Stimulated activated CD4-positive, alpha-beta T cell treated with anti-CD3 and anti-CD28 coated beads, Interleukin-1b, Interleukin-23, amount 100 ng/mL, for 4 hours (primary cell): ENCODE measurements at regions not wholly inside any gene's neighbourhood (a gene's known extent, or its start where the extent isn't known, plus 50 kb on each side); places are given as distances from the start of the nearest gene placed in this dataset.

Experiments used
- DNase-seq, 2 donors: peaks; one replicate each; pipeline ENCODE4 v3.0.0-alpha.2; 2020; ENCODE audit warnings: low read depth in 2 of 2

- no peak for DNase-seq
These were observed 177.5 kb downstream of the ANAPC1 start for GRCh38 chr2:111706481-111707001.

GRCh38 chr2:111707700-111708099, 176.3 kb downstream of the ANAPC1 start:
- no peak for DNase-seq

GRCh38 chr2:111708476-111709180, 175.4 kb downstream of the ANAPC1 start:
- DNase-seq = no peak

- no peak for DNase-seq
These were observed 174.7 kb downstream of the ANAPC1 start for GRCh38 chr2:111709321-111709720.

- no peak for DNase-seq
These were observed 173.9 kb downstream of the ANAPC1 start for GRCh38 chr2:111710085-111710484.

DNA sequence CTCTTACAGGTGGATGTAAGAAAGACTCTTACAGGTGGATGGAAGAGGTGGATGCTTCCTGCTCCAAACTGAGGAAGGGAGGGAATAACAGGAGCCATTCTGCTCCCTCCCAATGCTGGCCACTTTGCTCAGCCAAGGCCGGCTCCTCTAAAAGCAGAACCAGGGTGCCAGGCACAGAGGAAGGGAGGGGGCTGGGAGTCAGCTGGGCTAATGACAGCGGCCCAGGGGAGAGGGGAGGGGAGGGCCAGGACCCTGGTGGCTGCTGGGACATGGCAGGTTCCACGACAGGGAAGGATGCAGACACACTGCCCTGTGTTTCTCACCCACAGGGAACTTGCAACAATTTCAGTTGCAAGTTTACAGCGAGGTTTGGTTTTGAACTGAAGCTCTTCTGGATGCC, 173.4 kb downstream of the ANAPC1 start:
- DNase-seq = no peak

DNA sequence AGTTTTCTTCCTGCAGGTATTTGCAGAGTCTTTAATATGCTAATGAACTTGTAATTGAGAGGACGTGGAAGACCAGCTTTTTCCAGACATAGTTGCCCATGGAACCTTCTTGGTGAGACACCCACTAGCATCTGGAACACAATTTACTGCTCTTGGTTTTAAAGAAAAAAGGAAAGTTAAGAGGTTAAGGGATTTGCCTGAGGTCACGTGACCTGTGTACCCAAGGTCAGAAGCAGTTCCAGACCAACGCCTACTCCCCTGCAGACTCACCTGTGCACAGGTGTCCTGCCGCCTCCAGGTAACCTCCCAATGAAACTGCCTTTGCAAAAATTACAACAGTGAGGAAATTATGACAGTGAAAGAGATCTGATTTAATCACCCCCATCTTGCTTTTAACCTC, 172.7 kb downstream of the ANAPC1 start:
- DNase-seq = no peak

DNA sequence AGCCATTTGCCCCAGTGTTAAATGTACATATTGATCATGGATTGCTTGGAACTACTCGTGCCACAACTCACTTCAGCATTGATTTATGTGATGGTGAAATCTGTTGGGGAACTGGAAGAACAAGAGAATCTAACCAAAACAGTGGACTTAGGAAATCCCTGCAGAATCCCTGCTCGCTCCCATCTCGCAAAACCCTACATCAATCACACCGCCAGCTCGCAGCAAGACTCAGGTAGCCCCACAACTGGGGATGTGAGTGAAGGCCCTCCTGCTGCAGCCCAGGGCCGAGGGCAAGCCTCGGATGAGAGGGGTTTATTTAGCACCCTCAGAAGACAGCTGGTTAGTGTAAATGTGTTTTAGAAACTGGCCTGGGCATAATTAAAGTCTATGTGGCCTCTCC, 171.6 kb downstream of the ANAPC1 start:
- DNase-seq = no peak

GRCh38 chr2:111712940-111713515, 171.0 kb downstream of the ANAPC1 start:
- DNase-seq = no peak

GRCh38 chr2:111715987-111716904, 167.7 kb downstream of the ANAPC1 start:
- no peak for DNase-seq

DNA sequence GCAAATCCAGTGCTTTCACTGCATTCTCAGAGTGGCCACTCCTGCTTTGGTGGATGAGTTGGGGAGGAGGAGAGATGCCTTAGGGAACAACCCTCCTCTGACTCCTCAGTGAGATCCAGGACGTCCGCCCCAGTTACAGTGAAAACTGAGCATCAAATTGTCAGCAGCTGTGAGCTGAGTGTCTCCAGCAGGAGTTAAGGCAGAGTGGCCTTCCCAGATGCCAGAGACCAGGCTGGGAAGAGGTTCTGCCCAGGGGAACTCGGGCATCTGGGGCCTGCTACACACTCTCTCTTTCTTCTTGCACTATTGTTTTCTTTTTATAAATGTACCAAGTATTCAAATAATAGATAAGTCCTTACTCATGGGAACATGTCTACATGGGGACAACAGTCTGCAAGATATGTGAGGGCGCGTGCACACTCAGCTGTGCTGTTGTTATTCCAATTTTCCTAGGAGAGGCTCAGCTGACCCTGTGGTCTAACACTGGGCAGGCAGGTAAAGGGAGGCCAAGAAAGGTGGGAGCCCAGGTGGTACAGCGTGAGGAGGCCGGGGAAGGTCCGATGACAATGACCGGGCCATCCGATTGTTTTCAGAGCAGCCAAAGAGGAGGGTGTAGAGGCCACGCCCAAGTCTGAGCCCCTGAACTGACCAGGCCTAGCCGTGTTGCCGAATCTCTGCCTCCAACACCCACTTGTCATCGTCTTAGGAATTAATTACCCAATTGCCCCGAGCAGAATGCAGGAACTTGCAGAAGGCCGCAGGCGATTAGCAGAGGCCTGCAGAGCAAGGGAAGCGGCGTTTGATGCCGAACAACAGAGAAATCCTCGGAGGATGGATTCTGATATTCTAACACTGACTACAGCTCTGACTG, 166.9 kb downstream of the ANAPC1 start:
- no peak for DNase-seq
